ENCODE measurements at regions not wholly inside any gene's neighbourhood (a gene's known extent, or its start where the extent isn't known, plus 50 kb on each side); places are given as distances from the start of the nearest gene placed in this dataset.

- TF ChIP-seq CTCF (conservative IDR thresholded peaks at IDR 0.05) (no peak), EZH2 (IDR thresholded peaks at IDR 0.05; ENCODE audit: low read depth) (no peak)
These were observed 97.9 kb upstream of the ACTRT2 start for GRCh38 chr1:2923351-2923750.

Data from PC-9 (cell line).